ENCODE measurements at regions not wholly inside any gene's neighbourhood (a gene's known extent, or its start where the extent isn't known, plus 50 kb on each side); places are given as distances from the start of the nearest gene placed in this dataset.
"Not testable (repeated sequence)": the region's sequence is repeated elsewhere in the genome, so short reads cannot be mapped to it uniquely, and the experiment has no call there.

DNA sequence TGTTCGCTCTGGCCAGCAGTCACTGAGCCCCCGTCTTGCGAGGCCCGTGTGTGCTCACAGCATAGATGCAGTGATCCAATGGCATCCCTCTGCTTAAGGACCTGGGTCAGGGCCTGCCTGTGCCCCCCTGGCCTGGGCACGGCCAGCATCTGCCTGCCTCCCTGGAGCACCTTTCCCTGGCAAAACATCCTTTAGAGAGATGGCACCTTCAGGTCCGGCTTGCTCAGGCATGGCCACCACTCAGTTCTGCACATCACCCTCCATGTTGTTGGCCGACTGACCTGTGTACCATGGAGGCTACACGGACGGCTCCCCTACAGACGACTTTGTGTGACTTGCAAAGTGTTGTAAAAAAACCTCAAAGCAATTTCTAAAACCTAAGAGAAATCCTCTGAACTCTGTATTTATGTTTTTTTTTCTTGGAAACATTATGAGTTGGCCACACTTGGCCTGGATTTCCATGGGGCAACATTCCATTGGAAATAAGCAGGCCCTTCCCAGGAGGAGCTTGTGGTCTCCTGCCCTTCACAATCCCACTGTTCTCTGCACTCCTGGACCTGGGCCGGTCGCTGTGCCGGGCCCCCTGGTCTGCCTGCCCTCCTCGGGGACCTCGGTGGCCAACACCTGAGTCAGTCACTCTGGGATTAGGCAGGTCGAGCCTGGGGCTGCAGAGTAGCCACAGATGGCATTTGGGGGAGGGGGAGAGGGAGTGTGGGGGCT, 592.4 kb downstream of the TBC1D22A start:
- no peak for DNase-seq
- Mint-ChIP-seq H3K27ac (peak overlapping the region in 1 of 2 donors; percentile 48), H3K4me3 (no peak overlapping the region), H3K27me3 (peaks cover 17% of the 10 kb centered on the region), H3K9me3 (peaks cover 0 to 11% of the 10 kb centered on the region in 2 donors), H3K4me1 (no peaks in the 10 kb centered on the region)
- no peak for ATAC-seq

DNA sequence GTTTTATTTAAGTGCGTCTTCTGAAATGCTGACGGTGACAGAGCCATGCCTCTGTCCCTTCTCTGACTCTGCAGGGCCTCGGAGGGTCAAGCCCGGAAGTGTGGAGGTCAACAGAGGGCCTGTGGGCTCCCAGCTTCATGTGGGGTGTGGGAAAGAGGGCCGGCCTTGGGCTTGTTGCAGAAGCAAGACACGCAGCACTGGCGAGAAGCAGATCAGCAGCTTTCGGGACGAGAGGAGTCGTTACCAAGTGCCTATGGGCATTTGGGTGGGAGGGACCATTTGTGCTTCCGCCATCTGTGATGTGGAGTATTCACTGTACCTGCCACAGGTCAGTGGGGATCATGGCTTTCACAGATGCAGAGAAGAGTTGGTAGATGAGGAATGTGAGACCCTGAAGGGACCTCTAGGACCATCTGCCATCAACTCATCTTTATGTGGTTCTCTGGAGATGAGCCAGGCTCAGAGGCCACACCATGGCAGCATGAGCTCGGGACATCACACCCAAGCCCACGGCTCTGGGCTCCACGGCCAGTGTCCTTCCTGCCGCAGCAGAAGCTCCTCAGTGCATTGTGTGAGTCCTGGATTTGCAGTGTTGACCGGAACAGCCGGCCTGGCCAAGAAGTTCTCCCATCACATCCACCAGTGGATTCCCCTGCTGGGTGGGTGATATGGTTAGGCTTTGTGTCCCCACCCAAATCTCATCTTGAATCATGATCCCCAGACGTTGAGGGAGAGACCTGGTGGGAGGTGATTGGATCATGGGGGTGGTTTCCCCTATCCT, 590.7 kb downstream of the TBC1D22A start:
- no peak for ATAC-seq
- Mint-ChIP-seq H3K27ac (no peak overlapping the region), H3K4me1 (no peaks in the 10 kb centered on the region), H3K4me3 (no peak overlapping the region), H3K27me3 (peaks cover 24% of the 10 kb centered on the region), H3K9me3 (peaks cover 0 to 11% of the 10 kb centered on the region in 2 donors)
- DNase-seq = no peak

DNA sequence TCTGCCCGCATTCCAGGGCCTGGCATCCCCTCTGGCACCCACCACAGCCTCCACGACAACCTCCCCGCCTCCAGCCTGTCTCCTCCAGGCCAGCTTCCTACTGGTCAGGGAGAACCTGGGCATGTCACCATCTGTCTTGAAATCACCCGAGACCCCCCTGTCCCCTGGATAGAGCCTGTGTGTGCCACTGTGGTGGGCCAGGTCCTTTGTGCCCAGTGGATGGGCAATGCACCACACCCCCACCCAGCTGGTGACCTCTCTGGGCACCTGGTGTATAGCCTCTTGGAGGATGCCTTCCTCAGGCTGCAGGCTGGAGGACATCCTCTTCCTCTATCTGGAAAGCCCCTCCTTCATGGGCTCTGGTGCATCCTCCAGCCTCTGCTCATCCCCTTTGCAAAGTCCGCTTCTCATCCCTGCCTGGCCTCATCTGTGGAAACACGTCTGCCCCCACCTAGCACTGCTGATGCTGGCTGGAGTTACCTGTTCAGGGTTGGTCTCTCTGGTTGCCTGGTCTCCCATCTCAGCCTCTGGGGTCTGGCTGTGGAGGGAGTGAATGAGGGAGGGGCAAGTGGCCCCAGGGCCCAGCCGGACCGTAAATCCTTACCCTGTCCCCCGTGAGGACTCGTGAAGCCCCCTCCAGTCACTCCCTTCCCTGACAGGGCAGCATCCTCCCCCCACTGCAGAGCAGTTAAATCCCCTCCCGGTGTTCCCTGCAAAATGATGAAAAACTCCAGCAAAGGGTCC, 589.6 kb downstream of the TBC1D22A start:
- Mint-ChIP-seq H3K9me3 (peaks cover 0 to 11% of the 10 kb centered on the region in 2 donors), H3K27me3 (peaks cover 24% of the 10 kb centered on the region), H3K27ac (peak overlapping the region; percentile 48 to 83), H3K4me3 (no peak overlapping the region), H3K4me1 (no peaks in the 10 kb centered on the region)
- ATAC-seq = no peak
- no peak for DNase-seq

DNA sequence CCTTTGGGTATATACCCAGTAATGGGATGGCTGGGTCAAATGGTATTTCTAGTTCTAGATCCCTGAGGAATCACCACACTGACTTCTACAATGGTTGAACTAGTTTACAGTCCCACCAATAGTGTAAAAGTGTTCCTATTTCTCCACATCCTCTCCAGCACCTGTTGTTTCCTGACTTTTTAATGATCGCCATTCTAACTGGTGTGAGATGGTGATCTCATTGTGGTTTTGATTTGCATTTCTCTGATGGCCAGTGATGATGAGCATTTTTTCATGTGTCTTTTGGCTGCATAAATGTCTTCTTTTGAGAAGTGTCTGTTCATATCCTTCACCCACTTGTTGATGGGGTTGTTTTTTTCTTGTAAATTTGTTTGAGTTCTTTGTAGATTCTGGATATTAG, 583.8 kb downstream of the TBC1D22A start:
- H3K9me3 Mint-ChIP-seq = peaks cover 0 to 14% of the 10 kb centered on the region in 2 donors
- not testable (repeated sequence) for H3K27ac Mint-ChIP-seq, H3K4me3 Mint-ChIP-seq, ATAC-seq, H3K4me1 Mint-ChIP-seq, DNase-seq
- H3K27me3 Mint-ChIP-seq = peaks cover 29% of the 10 kb centered on the region

DNA sequence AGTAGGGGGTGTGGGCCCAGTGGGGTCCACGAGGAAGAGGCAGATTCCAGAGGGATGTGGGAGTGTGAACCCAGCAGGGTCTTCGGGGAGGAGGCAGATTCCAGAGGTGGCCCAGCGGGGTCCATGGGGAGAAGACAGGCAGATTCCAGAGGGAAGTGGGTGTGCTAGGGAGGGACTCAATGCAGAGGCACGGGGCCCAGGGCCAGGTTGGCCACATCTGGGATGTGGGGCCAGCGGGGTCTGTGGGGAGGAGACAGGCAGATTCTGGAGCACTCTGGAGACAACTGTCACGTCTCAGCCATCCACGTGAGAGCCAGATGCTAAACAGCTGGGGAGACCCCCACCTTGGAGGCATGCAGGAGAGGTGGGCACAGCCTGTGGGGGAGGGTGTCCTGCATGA, 582.6 kb downstream of the TBC1D22A start:
- ATAC-seq = no peak
- Mint-ChIP-seq H3K4me3 (no peak overlapping the region), H3K27me3 (peaks cover 32% of the 10 kb centered on the region), H3K9me3 (peaks cover 0 to 11% of the 10 kb centered on the region in 2 donors), H3K4me1 (no peaks in the 10 kb centered on the region), H3K27ac (peak overlapping the region in 1 of 2 donors; percentile 8)
- no peak for DNase-seq

DNA sequence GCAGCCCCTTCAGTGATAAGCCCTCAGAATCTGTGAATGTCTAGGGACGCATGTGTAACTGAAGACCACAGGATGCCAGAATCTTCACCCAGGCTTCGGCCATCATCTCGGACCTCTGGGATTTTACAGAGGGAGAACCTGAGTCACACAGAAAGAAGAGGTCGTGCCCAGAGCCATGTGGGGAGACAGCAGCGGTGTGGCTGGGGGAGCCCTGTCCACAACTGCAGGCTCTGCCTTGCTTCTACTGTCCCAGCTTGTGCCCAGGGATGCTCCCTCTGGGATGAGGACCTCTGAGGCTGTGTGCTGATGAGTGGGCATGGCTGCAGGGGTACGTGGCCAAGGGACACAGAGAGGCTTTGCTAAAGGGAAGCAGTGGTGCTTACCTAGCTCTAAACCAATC, 582.0 kb downstream of the TBC1D22A start:
- H3K27me3 Mint-ChIP-seq = peaks cover 32% of the 10 kb centered on the region
- H3K4me3 Mint-ChIP-seq = no peak overlapping the region
- DNase-seq (no peak), ATAC-seq (no peak)
- peak overlapping the region in 1 of 2 donors; percentile 8 for H3K27ac Mint-ChIP-seq
- no peaks in the 10 kb centered on the region for H3K4me1 Mint-ChIP-seq
- H3K9me3 Mint-ChIP-seq = peaks cover 0 to 11% of the 10 kb centered on the region in 2 donors

DNA sequence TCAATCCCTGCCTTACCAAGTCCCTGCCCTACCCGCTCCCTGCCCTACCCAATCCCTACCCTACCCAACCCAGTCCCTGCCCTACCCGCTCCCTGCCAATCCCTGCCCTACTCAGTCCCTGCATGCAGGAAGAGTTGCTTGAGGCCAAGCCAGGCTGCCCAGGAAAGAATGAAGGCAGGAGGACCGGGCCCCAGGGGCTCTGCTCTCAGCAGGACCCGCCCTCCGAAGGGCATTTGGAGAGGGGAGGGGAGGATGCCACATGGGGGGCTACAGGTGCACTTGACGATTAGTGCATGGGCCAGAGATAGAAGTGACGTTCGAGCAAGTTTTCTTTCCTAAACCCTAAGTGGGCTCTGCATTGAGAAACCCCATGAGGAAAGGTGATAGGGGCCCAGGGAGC, 581.2 kb downstream of the TBC1D22A start:
- H3K4me1 Mint-ChIP-seq = no peaks in the 10 kb centered on the region
- no peak overlapping the region for H3K27ac Mint-ChIP-seq
- H3K27me3 Mint-ChIP-seq = peaks cover 26% of the 10 kb centered on the region

DNA sequence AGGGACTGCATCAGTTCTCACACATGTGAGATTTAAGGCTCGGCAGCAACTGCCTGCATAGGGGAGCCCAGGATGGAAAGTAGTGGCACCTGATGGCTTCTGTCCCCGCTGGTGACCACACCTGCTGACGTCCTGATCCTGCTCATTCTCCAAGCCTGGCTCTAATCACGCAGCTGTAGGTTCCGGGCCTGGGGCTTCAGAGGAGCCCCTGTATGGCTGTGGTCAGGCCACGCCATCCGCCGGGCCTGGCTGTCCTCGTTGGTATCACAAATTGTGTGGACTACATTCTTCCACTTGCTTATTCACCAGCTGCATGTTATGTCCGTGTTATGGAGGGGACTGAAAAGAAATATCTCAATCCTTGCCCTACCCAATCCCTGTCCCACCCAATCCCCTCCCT, 580.0 kb downstream of the TBC1D22A start:
- ATAC-seq = no peak
- no peaks in the 10 kb centered on the region for H3K4me1 Mint-ChIP-seq
- no peak overlapping the region for H3K27ac Mint-ChIP-seq
- DNase-seq = no peak
- peaks cover 24% of the 10 kb centered on the region for H3K27me3 Mint-ChIP-seq
- H3K9me3 Mint-ChIP-seq = peaks cover 0 to 11% of the 10 kb centered on the region in 2 donors
- no peak overlapping the region for H3K4me3 Mint-ChIP-seq

More for the DNA sequence above, 581.2 kb downstream of the TBC1D22A start:
- no peak overlapping the region for H3K4me3 Mint-ChIP-seq
- no peak for DNase-seq
- ATAC-seq = no peak
- peaks cover 0 to 11% of the 10 kb centered on the region in 2 donors for H3K9me3 Mint-ChIP-seq

DNA sequence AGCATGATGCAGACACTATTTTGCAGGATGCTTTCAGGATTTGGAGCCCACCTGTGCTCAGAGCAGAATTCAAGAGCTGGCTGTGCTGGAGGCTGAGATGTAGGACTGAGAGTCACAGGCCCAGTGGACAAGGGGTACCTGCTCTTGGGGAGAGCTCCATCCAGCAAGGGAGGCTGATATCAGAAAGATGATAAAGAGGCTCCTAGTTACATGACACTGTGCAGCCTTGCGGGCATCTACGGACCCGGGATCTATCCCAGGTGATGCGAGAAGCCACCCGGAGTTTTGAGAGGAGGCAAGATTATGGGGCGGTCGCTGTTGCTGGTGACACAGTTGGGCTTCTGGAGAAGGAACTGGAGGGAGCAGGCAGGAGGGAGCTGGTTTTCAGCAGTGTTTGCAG, 579.0 kb downstream of the TBC1D22A start:
- H3K27me3 Mint-ChIP-seq = peaks cover 24% of the 10 kb centered on the region
- no peak overlapping the region for H3K4me3 Mint-ChIP-seq
- H3K27ac Mint-ChIP-seq = no peak overlapping the region
- H3K4me1 Mint-ChIP-seq = no peaks in the 10 kb centered on the region
- DNase-seq (no peak), ATAC-seq (no peak)
- peaks cover 0 to 11% of the 10 kb centered on the region in 2 donors for H3K9me3 Mint-ChIP-seq

DNA sequence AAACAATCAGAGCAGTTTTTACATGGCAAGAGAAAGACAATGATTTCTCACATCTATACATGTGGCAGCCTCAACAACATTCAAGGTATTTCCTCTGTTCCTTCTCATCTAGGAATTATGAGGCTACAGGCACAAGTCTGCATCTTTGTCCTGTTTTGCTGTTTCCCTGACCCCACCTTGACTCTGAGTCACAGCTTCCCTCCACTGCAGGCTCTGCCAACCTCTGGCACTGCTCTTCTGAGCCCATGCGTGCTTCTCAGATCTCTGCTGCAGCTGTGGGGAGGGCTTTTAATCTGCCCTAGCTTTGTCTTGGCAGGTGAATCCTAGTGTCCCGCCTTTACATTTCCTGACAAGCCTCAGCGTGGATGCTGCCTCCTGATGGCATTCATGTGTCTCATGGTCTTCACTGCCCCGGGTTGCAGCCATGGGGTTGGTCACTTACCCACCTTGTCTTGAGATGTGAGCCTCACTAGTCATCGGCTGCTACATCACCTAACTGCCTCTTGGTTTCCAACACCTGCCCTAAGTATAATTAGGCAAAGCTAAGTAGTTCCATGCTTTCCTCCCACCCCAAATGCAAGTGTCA, 578.5 kb downstream of the TBC1D22A start:
- Mint-ChIP-seq H3K27ac (no peak overlapping the region), H3K4me3 (no peak overlapping the region), H3K27me3 (peaks cover 24% of the 10 kb centered on the region), H3K4me1 (no peaks in the 10 kb centered on the region), H3K9me3 (peaks cover 4 to 16% of the 10 kb centered on the region in 2 donors)
- DNase-seq (no peak), ATAC-seq (no peak)

DNA sequence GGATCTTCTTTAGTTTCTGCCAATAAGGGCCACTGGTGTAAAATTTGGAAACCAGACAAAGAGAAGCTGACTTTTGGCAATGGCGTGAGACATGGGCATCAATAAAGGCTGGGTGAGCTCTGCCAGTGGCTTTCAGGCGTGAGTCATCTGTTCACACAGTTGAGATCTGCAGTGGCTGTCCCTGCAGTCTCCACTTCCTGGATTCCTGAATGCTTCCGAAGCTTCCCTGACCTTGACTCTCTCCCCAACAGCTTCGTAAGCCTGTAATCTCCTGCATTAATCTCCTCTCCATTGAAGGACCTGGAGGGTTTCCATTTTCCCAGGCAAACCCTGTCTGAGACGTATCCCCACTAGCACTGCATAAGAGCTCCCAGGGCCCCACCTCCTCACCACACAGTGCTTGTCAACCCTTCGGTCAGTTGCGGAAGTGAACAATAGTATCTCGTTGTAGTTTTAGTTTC, 574.7 kb downstream of the TBC1D22A start:
- Mint-ChIP-seq H3K4me1 (no peaks in the 10 kb centered on the region), H3K27me3 (peaks cover 13% of the 10 kb centered on the region), H3K4me3 (peak overlapping the region; percentile 4 to 35), H3K9me3 (peaks cover 7 to 8% of the 10 kb centered on the region in 2 donors), H3K27ac (no peak overlapping the region)
- no peak for DNase-seq
- ATAC-seq = peak; percentile 67

DNA sequence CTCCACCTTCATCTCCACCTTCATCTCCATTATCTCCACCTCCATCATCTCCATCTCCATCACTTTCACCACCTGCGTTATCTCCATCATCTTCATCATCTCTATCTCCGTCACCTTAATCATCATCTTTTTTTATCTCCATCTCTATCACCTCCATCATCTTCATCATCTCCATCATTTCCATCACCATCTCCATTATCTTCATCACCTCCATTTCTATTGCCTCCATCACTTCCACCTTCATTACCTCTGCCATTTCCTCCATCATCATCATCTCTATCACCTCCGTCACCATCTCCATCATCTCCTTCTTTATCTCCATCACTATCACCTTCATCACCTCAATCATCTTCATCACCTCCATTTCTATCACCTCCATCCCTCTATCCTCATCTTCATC, 573.5 kb downstream of the TBC1D22A start:
- no peaks in the 10 kb centered on the region for H3K4me1 Mint-ChIP-seq
- no peak for ATAC-seq
- H3K27me3 Mint-ChIP-seq = peaks cover under 1% of the 10 kb centered on the region
- H3K27ac Mint-ChIP-seq = no peak overlapping the region
- H3K9me3 Mint-ChIP-seq = peaks cover 7 to 8% of the 10 kb centered on the region in 2 donors
- no peak for DNase-seq
- no peak overlapping the region for H3K4me3 Mint-ChIP-seq

DNA sequence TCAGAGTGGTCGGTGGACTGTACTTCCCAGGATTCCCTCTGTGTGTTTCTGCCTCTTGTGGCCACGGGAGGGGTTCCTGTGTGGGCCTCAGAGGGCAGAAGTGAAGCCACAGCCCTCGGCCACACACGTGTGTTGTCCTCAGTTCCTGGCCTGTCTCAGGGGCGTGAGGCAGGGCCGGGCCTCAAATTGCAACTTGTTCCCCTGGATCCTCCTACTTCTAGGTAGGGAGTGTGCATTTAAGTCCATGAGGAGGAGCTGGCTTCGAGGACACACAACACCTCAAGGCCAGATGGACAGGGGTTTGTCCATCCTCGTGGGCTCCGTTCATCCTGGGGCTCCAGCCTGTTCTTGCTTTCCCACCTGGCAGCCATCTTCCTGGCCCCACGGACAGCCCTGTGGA, 573.0 kb downstream of the TBC1D22A start:
- H3K9me3 Mint-ChIP-seq = peaks cover 7 to 8% of the 10 kb centered on the region in 2 donors
- ATAC-seq = no peak

DNA sequence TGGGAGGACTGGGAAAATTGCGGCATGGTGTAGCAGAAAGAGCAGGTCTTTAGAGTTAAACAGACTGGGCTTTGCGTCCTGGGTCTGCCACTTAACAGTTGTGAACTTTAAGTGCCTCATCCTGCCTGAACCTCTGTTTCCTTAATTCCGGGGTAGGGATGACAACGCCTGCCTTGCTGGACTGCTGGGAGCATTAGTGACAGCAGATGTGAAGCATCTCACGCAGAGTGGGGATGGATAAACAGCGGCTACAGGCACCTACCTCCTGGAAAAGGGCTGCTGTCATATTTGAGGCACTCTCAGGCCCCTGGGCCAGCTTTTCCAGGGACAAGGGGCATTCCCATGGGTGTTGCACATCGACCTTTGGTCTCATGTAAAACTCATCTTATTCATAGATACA, 572.2 kb downstream of the TBC1D22A start:
- DNase-seq (no peak), ATAC-seq (no peak)
- Mint-ChIP-seq H3K4me3 (no peak overlapping the region), H3K27ac (no peak overlapping the region), H3K4me1 (no peaks in the 10 kb centered on the region), H3K27me3 (peaks cover 7% of the 10 kb centered on the region), H3K9me3 (peaks cover 7 to 8% of the 10 kb centered on the region in 2 donors)

More for the DNA sequence above, 573.0 kb downstream of the TBC1D22A start:
- H3K4me3 Mint-ChIP-seq = no peak overlapping the region
- H3K27me3 Mint-ChIP-seq = no peaks in the 10 kb centered on the region
- no peak overlapping the region for H3K27ac Mint-ChIP-seq
- DNase-seq = no peak
- H3K4me1 Mint-ChIP-seq = no peaks in the 10 kb centered on the region

DNA sequence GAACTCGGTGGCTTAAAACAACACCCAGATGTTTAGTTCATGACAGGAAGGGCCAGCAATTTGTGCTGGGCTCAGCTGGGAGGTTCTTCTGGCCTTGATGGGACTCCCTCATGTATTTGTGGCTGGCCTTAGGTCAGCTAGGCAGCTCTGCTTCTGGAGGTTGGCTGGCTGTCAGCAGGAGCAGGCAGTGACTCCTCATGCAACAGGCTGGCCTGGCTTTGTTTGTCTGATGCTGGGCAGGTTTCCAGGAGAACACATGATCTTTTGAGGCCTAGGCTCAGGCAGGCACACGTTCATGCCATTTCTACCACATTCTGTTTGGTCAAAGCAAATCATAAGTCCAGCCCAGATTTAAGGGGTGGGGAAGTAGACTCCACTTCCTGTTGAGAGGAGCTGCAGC, 571.2 kb downstream of the TBC1D22A start:
- H3K4me1 Mint-ChIP-seq = no peaks in the 10 kb centered on the region
- DNase-seq (no peak), ATAC-seq (no peak)
- no peak overlapping the region for H3K4me3 Mint-ChIP-seq
- peaks cover 8% of the 10 kb centered on the region for H3K27me3 Mint-ChIP-seq
- H3K27ac Mint-ChIP-seq = no peak overlapping the region
- peaks cover 7 to 8% of the 10 kb centered on the region in 2 donors for H3K9me3 Mint-ChIP-seq

Data from stimulated activated naive CD8-positive, alpha-beta T cell treated with anti-CD3 and anti-CD28 coated beads, Interleukin-15, amount 100 ng/mL, for 72 hours (primary cell).